ENCODE measurements at regions not wholly inside any gene's neighbourhood (a gene's known extent, or its start where the extent isn't known, plus 50 kb on each side); places are given as distances from the start of the nearest gene placed in this dataset.
"Not testable (repeated sequence)": the region's sequence is repeated elsewhere in the genome, so short reads cannot be mapped to it uniquely, and the experiment has no call there.

- peaks cover 54% of the 10 kb centered on the region for H3K27me3 ChIP-seq (ENCODE audit: low read depth)
- no peaks in the 10 kb centered on the region for H3K36me3 ChIP-seq
- H3K9me3 ChIP-seq (replicated peaks): no peaks in the 10 kb centered on the region
- no peak for TF ChIP-seq CTCF (IDR thresholded peaks at IDR 0.05; ENCODE audit: borderline replicate concordance)
- H3K4me1 ChIP-seq: no peaks in the 10 kb centered on the region
- no peak overlapping the region for H3K4me3 ChIP-seq
- intact Hi-C loops (cut with micrococcal nuclease): no loop called here
- H3K27ac ChIP-seq (replicated peaks): no peak overlapping the region
- no peak for DNase-seq
Measured at GRCh38 chr5:178063277-178063676, 50.1 kb upstream of the N4BP3 start.

GRCh38 chr5:178058321-178059012, 54.9 kb upstream of the N4BP3 start:
- peaks cover 26% of the 10 kb centered on the region for H3K27me3 ChIP-seq (ENCODE audit: low read depth)
- no peaks in the 10 kb centered on the region for H3K9me3 ChIP-seq (replicated peaks)
- no peak overlapping the region for H3K27ac ChIP-seq (replicated peaks)
- no peaks in the 10 kb centered on the region for H3K4me1 ChIP-seq
- H3K36me3 ChIP-seq: no peaks in the 10 kb centered on the region
- intact Hi-C loops (cut with micrococcal nuclease): no loop called here
- no peak for DNase-seq
- no peak overlapping the region for H3K4me3 ChIP-seq
- no peak for TF ChIP-seq CTCF (IDR thresholded peaks at IDR 0.05; ENCODE audit: borderline replicate concordance)

GRCh38 chr5:178057839-178058238, 55.5 kb upstream of the N4BP3 start:
- Histone ChIP-seq H3K27me3 (ENCODE audit: low read depth) (peaks cover 25% of the 10 kb centered on the region), H3K4me1 (no peaks in the 10 kb centered on the region), H3K4me3 (no peak overlapping the region), H3K36me3 (no peaks in the 10 kb centered on the region), H3K27ac (replicated peaks) (no peak overlapping the region), H3K9me3 (replicated peaks) (no peaks in the 10 kb centered on the region)
- no peak for DNase-seq
- intact Hi-C loops (cut with micrococcal nuclease): no loop called here
- TF ChIP-seq CTCF (IDR thresholded peaks at IDR 0.05; ENCODE audit: borderline replicate concordance): no peak

- Histone ChIP-seq H3K27me3 (ENCODE audit: low read depth) (peaks cover 18% of the 10 kb centered on the region), H3K9me3 (replicated peaks) (no peaks in the 10 kb centered on the region), H3K4me3 (no peak overlapping the region), H3K27ac (replicated peaks) (no peak overlapping the region), H3K4me1 (no peaks in the 10 kb centered on the region), H3K36me3 (no peaks in the 10 kb centered on the region)
- DNase-seq: no peak
- no peak for TF ChIP-seq CTCF (IDR thresholded peaks at IDR 0.05; ENCODE audit: borderline replicate concordance)
- intact Hi-C loops (cut with micrococcal nuclease): no loop called here
Measured at GRCh38 chr5:178056935-178057334, 56.4 kb upstream of the N4BP3 start.

GRCh38 chr5:178055536-178055935, 57.8 kb upstream of the N4BP3 start:
- H3K27ac ChIP-seq (replicated peaks); intact Hi-C loops (cut with micrococcal nuclease); H3K4me1 ChIP-seq; DNase-seq; H3K36me3 ChIP-seq; H3K9me3 ChIP-seq (replicated peaks); H3K4me3 ChIP-seq: not testable (repeated sequence)
- H3K27me3 ChIP-seq (ENCODE audit: low read depth): peaks cover 18% of the 10 kb centered on the region

GRCh38 chr5:178052062-178052461, 56.0 kb upstream of the PROP1 start:
- H3K27me3 ChIP-seq (ENCODE audit: low read depth); H3K9me3 ChIP-seq (replicated peaks); intact Hi-C loops (cut with micrococcal nuclease); H3K36me3 ChIP-seq; DNase-seq; H3K4me3 ChIP-seq; H3K27ac ChIP-seq (replicated peaks); H3K4me1 ChIP-seq: not testable (repeated sequence)

GRCh38 chr5:178050873-178051272, 54.8 kb upstream of the PROP1 start:
- H3K27me3 ChIP-seq (ENCODE audit: low read depth); DNase-seq; H3K36me3 ChIP-seq; H3K4me3 ChIP-seq; H3K9me3 ChIP-seq (replicated peaks); H3K27ac ChIP-seq (replicated peaks); intact Hi-C loops (cut with micrococcal nuclease); H3K4me1 ChIP-seq: not testable (repeated sequence)

GRCh38 chr5:178047943-178048342, 51.9 kb upstream of the PROP1 start:
- H3K36me3 ChIP-seq; H3K27ac ChIP-seq (replicated peaks); H3K4me1 ChIP-seq; H3K4me3 ChIP-seq; H3K27me3 ChIP-seq (ENCODE audit: low read depth); DNase-seq; intact Hi-C loops (cut with micrococcal nuclease); H3K9me3 ChIP-seq (replicated peaks): not testable (repeated sequence)

- not testable (repeated sequence) for DNase-seq; H3K27ac ChIP-seq (replicated peaks)
Measured at GRCh38 chr5:178046757-178047399, 50.8 kb upstream of the PROP1 start.

GRCh38 chr5:178045963-178046362, 49.9 kb upstream of the PROP1 start:
- H3K27me3 ChIP-seq (ENCODE audit: low read depth); H3K9me3 ChIP-seq (replicated peaks); DNase-seq; H3K4me1 ChIP-seq; H3K27ac ChIP-seq (replicated peaks); H3K4me3 ChIP-seq; H3K36me3 ChIP-seq; intact Hi-C loops (cut with micrococcal nuclease): not testable (repeated sequence)

More at GRCh38 chr5:178046757-178047399, 50.8 kb upstream of the PROP1 start:
- H3K4me1 ChIP-seq; H3K27me3 ChIP-seq (ENCODE audit: low read depth); intact Hi-C loops (cut with micrococcal nuclease); H3K36me3 ChIP-seq; H3K9me3 ChIP-seq (replicated peaks); H3K4me3 ChIP-seq: not testable (repeated sequence)

Data from left ventricle myocardium inferior (tissue), 1 donor.